NCI-H510A treated with DMSO at 0.1 percent for 48 hours (cell line): ENCODE measurements at regions not wholly inside any gene's neighbourhood (a gene's known extent, or its start where the extent isn't known, plus 50 kb on each side); places are given as distances from the start of the nearest gene placed in this dataset.

Source experiments
- DNase-seq: peaks from one replicate; lab custom pipeline; 2025; lab: John Stamatoyannopoulos, UW

- no peak for DNase-seq
These were observed 147.5 kb upstream of the RBFOX1 start for GRCh38 chr16:7185165-7185564.

- DNase-seq, result no peak
These were observed 148.9 kb upstream of the RBFOX1 start for GRCh38 chr16:7183768-7184167.

- no peak for DNase-seq
These were observed 150.0 kb upstream of the RBFOX1 start for GRCh38 chr16:7182510-7183109.

- no peak for DNase-seq
These were observed 154.8 kb upstream of the RBFOX1 start for GRCh38 chr16:7177875-7178274.

GRCh38 chr16:7171151-7171550, 161.5 kb upstream of the RBFOX1 start:
- DNase-seq, result no peak

- no peak for DNase-seq
These were observed 165.0 kb upstream of the RBFOX1 start for GRCh38 chr16:7167626-7168025.

- no peak for DNase-seq
These were observed 170.8 kb upstream of the RBFOX1 start for GRCh38 chr16:7161891-7162290.

- no peak for DNase-seq
These were observed 172.6 kb upstream of the RBFOX1 start for GRCh38 chr16:7160093-7160492.

GRCh38 chr16:7158481-7158880, 174.2 kb upstream of the RBFOX1 start:
- no peak for DNase-seq

GRCh38 chr16:7150230-7150629, 182.4 kb upstream of the RBFOX1 start:
- DNase-seq, result no peak

GRCh38 chr16:7148606-7149005, 184.0 kb upstream of the RBFOX1 start:
- no peak for DNase-seq

GRCh38 chr16:7140899-7141298, 191.7 kb upstream of the RBFOX1 start:
- DNase-seq, result no peak

- no peak for DNase-seq
These were observed 194.9 kb upstream of the RBFOX1 start for GRCh38 chr16:7137560-7138330.

- no peak for DNase-seq
These were observed 200.2 kb upstream of the RBFOX1 start for GRCh38 chr16:7132465-7132864.

- DNase-seq, result no peak
These were observed 207.9 kb upstream of the RBFOX1 start for GRCh38 chr16:7124701-7125100.

GRCh38 chr16:7124242-7124641, 208.4 kb upstream of the RBFOX1 start:
- no peak for DNase-seq

GRCh38 chr16:7116734-7117133, 215.9 kb upstream of the RBFOX1 start:
- no peak for DNase-seq

- no peak for DNase-seq
These were observed 216.7 kb upstream of the RBFOX1 start for GRCh38 chr16:7115898-7116297.

- no peak for DNase-seq
These were observed 218.7 kb upstream of the RBFOX1 start for GRCh38 chr16:7113949-7114348.

- no peak for DNase-seq
These were observed 219.2 kb upstream of the RBFOX1 start for GRCh38 chr16:7113395-7113794.

- DNase-seq, result no peak
These were observed 221.4 kb upstream of the RBFOX1 start for GRCh38 chr16:7111265-7111664.

- no peak for DNase-seq
These were observed 225.2 kb upstream of the RBFOX1 start for GRCh38 chr16:7107436-7107835.

- DNase-seq, result no peak
These were observed 229.6 kb upstream of the RBFOX1 start for GRCh38 chr16:7103056-7103455.

- DNase-seq, result no peak
These were observed 231.6 kb upstream of the RBFOX1 start for GRCh38 chr16:7101054-7101453.
